WTC11 (cell line): ENCODE measurements at regions not wholly inside any gene's neighbourhood (a gene's known extent, or its start where the extent isn't known, plus 50 kb on each side); places are given as distances from the start of the nearest gene placed in this dataset.

Experiments
- ATAC-seq: fragments of 200-7000 bp; cut with Tn5 transposase; 2 replicates; pipeline ENCODE4 v1.10.0; 2021; ENCODE audit warnings: mild to moderate bottlenecking, moderate library complexity
- CTCF ChIA-PET: fragments of 300-600 bp; sonication (Branson Sonifier 250); formaldehyde crosslinking; loops from one replicate; lab custom pipeline; 2021; ENCODE audit warnings: antibody characterized with exemption; lab: Charles Lee
- POLR2A ChIA-PET: fragments of 350-600 bp; sonication (Branson Sonifier 250); formaldehyde crosslinking; loops from one replicate; lab custom pipeline; 2021; ENCODE audit warnings: antibody characterized with exemption; lab: Charles Lee
- DNase-seq: peaks from one replicate; pipeline ENCODE4 v3.0.0; 2021; ENCODE audit warnings: low spot score
- H3K27ac Mint-ChIP-seq: 2 replicates; pipeline ENCODE4 v1.8.0; 2021; ENCODE audit warnings: mixed read lengths
- H3K27me3 Mint-ChIP-seq: 2 replicates; pipeline ENCODE4 v1.8.0; 2021; ENCODE audit warnings: low read depth, mild to moderate bottlenecking, moderate library complexity, mixed read lengths
- H3K36me3 Mint-ChIP-seq: 2 replicates; pipeline ENCODE4 v1.8.0; 2021; ENCODE audit warnings: mixed read lengths
- H3K4me1 Mint-ChIP-seq: 2 replicates; pipeline ENCODE4 v1.8.0; 2022; ENCODE audit warnings: mixed read lengths
- H3K4me3 Mint-ChIP-seq: 2 replicates; pipeline ENCODE4 v1.8.0; 2021; ENCODE audit warnings: mild to moderate bottlenecking, moderate library complexity, mixed read lengths
- H3K9me3 Mint-ChIP-seq: 2 replicates; pipeline ENCODE4 v1.8.0; 2021; ENCODE audit warnings: mixed read lengths
- ATF2 ChIP-seq: sonication (generic); formaldehyde crosslinking; IDR thresholded peaks from 2 replicates; pipeline ENCODE4 v1.8.1; 2022; ENCODE audit warnings: low read depth, missing genetic modification reagents, borderline replicate concordance
- CDX4 ChIP-seq: fragments of 250-450 bp; sonication (Bioruptor Pico); IDR thresholded peaks from 2 replicates; pipeline ENCODE4 v1.9.0; 2021; ENCODE audit warnings: moderate library complexity, mild to moderate bottlenecking, inconsistent platforms, borderline replicate concordance
- EMX1 ChIP-seq: fragments of 250-450 bp; sonication (Bioruptor Pico); IDR thresholded peaks from 2 replicates; pipeline ENCODE4 v1.8.0; 2021; ENCODE audit warnings: mild to moderate bottlenecking
- IRF1 ChIP-seq: sonication (generic); formaldehyde crosslinking; IDR thresholded peaks from 2 replicates; pipeline ENCODE4 v1.8.0; 2023; ENCODE audit warnings: missing genetic modification reagents
- OVOL2 ChIP-seq: fragments of 250-450 bp; sonication (Bioruptor Pico); IDR thresholded peaks from 2 replicates; pipeline ENCODE4 v1.9.0; 2021; ENCODE audit warnings: mild to moderate bottlenecking, borderline replicate concordance
- TP53 ChIP-seq: sonication (generic); formaldehyde crosslinking; IDR thresholded peaks from 2 replicates; pipeline ENCODE4 v1.8.1; 2023; ENCODE audit warnings: mild to moderate bottlenecking, missing genetic modification reagents
- ZNF232 ChIP-seq: sonication (generic); formaldehyde crosslinking; IDR thresholded peaks from 2 replicates; pipeline ENCODE4 v1.8.0; 2022; ENCODE audit warnings: mild to moderate bottlenecking, missing genetic modification reagents
- ZNF416 ChIP-seq: fragments of 250-450 bp; sonication (Bioruptor Pico); IDR thresholded peaks from 2 replicates; pipeline ENCODE4 v1.9.0; 2021; ENCODE audit warnings: mild to moderate bottlenecking, inconsistent platforms
- TF ChIP-seq, protein P1 (sequence below): sonication (generic); formaldehyde crosslinking; IDR thresholded peaks from 2 replicates; pipeline ENCODE4 v1.8.1; 2022; ENCODE audit warnings: mild to moderate bottlenecking, moderate library complexity, missing genetic modification reagents
- TF ChIP-seq, protein P2 (sequence below): sonication (generic); formaldehyde crosslinking; IDR thresholded peaks from 2 replicates; pipeline ENCODE4 v1.8.1; 2023; ENCODE audit warnings: mild to moderate bottlenecking, missing genetic modification reagents
- TF ChIP-seq, protein P3 (sequence below): fragments of 250-450 bp; sonication (Bioruptor Pico); IDR thresholded peaks from 2 replicates; pipeline ENCODE4 v1.9.0; 2021; ENCODE audit warnings: mild to moderate bottlenecking
- TF ChIP-seq, protein P4 (sequence below): fragments of 250-450 bp; sonication (Bioruptor Pico); IDR thresholded peaks from 2 replicates; pipeline ENCODE4 v1.9.0; 2021; ENCODE audit warnings: mild to moderate bottlenecking, borderline replicate concordance
- TF ChIP-seq, protein P5 (sequence below): fragments of 250-450 bp; sonication (Bioruptor Pico); conservative IDR thresholded peaks from 2 replicates; pipeline ENCODE4 v1.9.0; 2021; ENCODE audit warnings: mild to moderate bottlenecking

GRCh38 chr18:67854340-67854739 is 337.8 kb upstream of the DSEL start:
- Mint-ChIP-seq H3K4me1 (peaks cover 12% of the 10 kb centered on the region), H3K9me3 (peaks cover 22% of the 10 kb centered on the region), H3K27me3 (no peaks in the 10 kb centered on the region), H3K27ac (no peak overlapping the region), H3K36me3 (peaks cover 12% of the 10 kb centered on the region), H3K4me3 (no peak overlapping the region)
- ATAC-seq (no peak), DNase-seq (no peak)
- CTCF ChIA-PET = no interaction called here
- POLR2A ChIA-PET = no interaction called here
- TF ChIP-seq TP53 (CRISPR knock-in tag) = no peak
- no peak for TF ChIP-seq ATF2 (CRISPR knock-in tag)
- TF ChIP-seq, protein P1, sequence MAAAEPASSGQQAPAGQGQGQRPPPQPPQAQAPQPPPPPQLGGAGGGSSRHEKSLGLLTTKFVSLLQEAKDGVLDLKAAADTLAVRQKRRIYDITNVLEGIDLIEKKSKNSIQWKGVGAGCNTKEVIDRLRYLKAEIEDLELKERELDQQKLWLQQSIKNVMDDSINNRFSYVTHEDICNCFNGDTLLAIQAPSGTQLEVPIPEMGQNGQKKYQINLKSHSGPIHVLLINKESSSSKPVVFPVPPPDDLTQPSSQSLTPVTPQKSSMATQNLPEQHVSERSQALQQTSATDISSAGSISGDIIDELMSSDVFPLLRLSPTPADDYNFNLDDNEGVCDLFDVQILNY (CRISPR knock-in tag) = no peak
- no peak for TF ChIP-seq EMX1 (CRISPR knock-in tag)
- TF ChIP-seq ZNF416 (CRISPR knock-in tag) = no peak
- TF ChIP-seq ZNF232 (CRISPR knock-in tag) = no peak
- TF ChIP-seq, protein P2, sequence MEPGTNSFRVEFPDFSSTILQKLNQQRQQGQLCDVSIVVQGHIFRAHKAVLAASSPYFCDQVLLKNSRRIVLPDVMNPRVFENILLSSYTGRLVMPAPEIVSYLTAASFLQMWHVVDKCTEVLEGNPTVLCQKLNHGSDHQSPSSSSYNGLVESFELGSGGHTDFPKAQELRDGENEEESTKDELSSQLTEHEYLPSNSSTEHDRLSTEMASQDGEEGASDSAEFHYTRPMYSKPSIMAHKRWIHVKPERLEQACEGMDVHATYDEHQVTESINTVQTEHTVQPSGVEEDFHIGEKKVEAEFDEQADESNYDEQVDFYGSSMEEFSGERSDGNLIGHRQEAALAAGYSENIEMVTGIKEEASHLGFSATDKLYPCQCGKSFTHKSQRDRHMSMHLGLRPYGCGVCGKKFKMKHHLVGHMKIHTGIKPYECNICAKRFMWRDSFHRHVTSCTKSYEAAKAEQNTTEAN (CRISPR knock-in tag) = no peak
- no peak for TF ChIP-seq IRF1
- no peak for TF ChIP-seq CDX4 (CRISPR knock-in tag)
- TF ChIP-seq, protein P3, sequence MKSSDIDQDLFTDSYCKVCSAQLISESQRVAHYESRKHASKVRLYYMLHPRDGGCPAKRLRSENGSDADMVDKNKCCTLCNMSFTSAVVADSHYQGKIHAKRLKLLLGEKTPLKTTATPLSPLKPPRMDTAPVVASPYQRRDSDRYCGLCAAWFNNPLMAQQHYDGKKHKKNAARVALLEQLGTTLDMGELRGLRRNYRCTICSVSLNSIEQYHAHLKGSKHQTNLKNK (CRISPR knock-in tag) = no peak

DNA sequence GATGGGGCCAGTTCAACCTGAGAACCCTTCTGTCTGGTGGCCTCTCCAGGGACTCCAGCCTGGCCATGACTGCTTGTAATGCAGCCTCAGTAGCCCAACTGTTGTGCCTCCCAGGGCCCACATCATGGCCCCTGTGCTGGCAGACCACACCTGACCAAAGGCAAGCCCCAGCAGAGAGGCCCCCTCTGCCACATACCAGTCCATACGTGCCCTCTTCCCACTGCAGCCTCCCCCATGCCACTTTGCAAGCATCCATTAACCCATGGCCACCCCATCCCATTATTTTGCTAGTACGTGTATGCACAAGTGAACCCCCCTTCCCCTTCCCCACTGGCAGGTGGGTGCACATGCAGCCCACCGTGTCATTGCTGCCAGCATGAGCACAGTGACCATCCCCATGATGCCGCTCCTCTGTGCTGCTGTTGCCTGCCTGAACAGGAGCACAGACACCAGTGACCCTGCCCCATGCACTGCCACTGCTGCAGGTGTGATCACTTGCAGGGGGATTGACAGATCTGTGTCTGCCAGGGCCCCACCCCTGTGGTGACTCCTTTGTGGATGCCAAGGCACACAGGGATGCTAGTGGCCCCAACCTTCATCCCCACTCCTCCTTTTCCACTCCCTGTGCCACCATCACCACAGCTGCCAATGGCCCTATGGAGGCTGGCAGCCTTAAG is 330.0 kb upstream of the DSEL start:
- H3K4me1 Mint-ChIP-seq = 0 out of 2 replicates have a peak, but pooled peaks cover 4% of the 10 kb centered on the region
- ChIA-PET POLR2A (no interaction called here), CTCF (no interaction called here)
- H3K27ac Mint-ChIP-seq = no peak overlapping the region
- H3K9me3 Mint-ChIP-seq = peaks cover 4% of the 10 kb centered on the region
- H3K4me3 Mint-ChIP-seq = no peak overlapping the region
- TF ChIP-seq, protein P4, sequence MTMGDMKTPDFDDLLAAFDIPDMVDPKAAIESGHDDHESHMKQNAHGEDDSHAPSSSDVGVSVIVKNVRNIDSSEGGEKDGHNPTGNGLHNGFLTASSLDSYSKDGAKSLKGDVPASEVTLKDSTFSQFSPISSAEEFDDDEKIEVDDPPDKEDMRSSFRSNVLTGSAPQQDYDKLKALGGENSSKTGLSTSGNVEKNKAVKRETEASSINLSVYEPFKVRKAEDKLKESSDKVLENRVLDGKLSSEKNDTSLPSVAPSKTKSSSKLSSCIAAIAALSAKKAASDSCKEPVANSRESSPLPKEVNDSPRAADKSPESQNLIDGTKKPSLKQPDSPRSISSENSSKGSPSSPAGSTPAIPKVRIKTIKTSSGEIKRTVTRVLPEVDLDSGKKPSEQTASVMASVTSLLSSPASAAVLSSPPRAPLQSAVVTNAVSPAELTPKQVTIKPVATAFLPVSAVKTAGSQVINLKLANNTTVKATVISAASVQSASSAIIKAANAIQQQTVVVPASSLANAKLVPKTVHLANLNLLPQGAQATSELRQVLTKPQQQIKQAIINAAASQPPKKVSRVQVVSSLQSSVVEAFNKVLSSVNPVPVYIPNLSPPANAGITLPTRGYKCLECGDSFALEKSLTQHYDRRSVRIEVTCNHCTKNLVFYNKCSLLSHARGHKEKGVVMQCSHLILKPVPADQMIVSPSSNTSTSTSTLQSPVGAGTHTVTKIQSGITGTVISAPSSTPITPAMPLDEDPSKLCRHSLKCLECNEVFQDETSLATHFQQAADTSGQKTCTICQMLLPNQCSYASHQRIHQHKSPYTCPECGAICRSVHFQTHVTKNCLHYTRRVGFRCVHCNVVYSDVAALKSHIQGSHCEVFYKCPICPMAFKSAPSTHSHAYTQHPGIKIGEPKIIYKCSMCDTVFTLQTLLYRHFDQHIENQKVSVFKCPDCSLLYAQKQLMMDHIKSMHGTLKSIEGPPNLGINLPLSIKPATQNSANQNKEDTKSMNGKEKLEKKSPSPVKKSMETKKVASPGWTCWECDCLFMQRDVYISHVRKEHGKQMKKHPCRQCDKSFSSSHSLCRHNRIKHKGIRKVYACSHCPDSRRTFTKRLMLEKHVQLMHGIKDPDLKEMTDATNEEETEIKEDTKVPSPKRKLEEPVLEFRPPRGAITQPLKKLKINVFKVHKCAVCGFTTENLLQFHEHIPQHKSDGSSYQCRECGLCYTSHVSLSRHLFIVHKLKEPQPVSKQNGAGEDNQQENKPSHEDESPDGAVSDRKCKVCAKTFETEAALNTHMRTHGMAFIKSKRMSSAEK (CRISPR knock-in tag) = no peak
- TF ChIP-seq, protein P5, sequence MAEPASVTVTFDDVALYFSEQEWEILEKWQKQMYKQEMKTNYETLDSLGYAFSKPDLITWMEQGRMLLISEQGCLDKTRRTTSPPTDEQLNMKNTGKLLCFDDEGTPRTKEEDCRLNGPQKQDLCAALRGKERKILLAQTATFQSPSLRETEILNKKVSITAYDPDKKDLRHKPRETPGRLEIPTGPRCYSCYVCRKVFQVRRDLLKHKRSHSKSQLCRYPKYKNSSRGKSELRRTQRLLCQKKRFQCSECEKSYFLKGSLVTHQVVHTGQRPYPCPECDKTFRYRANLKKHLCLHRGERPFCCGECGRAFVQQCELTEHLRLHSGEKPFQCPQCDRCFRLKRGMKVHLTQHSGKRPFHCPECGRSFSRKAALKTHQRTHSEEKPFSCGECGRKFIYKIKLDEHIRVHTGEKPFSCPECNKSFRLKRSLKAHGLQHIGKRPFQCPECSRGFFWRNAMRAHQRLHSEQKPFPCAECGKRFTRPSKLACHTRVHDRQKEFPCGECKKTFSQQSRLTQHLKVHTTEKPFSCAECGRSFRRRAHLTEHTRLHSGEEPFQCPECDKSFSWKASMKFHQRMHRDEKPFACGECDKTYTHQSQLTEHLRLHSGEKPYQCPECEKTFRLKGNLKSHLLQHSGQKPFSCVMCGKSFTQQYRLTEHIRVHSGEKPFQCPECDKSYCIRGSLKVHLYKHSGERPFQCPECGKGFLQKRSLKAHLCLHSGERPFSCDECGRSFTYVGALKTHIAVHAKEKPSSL (CRISPR knock-in tag) = no peak
- no peak for TF ChIP-seq OVOL2
- TF ChIP-seq, all 79 proteins: peak for 0
- DNase-seq = no peak
- no peak for ATAC-seq
- no peaks in the 10 kb centered on the region for H3K27me3 Mint-ChIP-seq
- no peaks in the 10 kb centered on the region for H3K36me3 Mint-ChIP-seq
